Thymus (tissue), 11 donors: ENCODE measurements at regions not wholly inside any gene's neighbourhood (a gene's known extent, or its start where the extent isn't known, plus 50 kb on each side); places are given as distances from the start of the nearest gene placed in this dataset.

ENCODE experiments used
- DNase-seq, 9 donors: peaks; one replicate each; pipeline ENCODE4 v3.0.0-alpha.2; 2013; ENCODE audit warnings: low spot score in 9 of 9, low read depth in 6 of 9, missing footprints in 1 of 9
- H3K27ac ChIP-seq, 2 donors: one replicate each; pipeline ENCODE4 v1.5.1; 2013; ENCODE audit warnings: control low read depth in 1 of 2, low read depth in 1 of 2, low read length in 1 of 2, mild to moderate bottlenecking in 1 of 2, moderate library complexity in 1 of 2
- H3K27me3 ChIP-seq, 2 donors: one replicate each; pipeline ENCODE4 v1.5.1; 2013; ENCODE audit warnings: low read length in 1 of 2; ENCODE audit not compliant: control insufficient read depth in 2 of 2, insufficient read depth in 1 of 2
- H3K36me3 ChIP-seq, 2 donors: one replicate each; pipeline ENCODE4 v1.5.1; 2013; ENCODE audit warnings: low read length in 1 of 2, mild to moderate bottlenecking in 1 of 2, moderate library complexity in 1 of 2; ENCODE audit not compliant: control insufficient read depth in 2 of 2, insufficient read depth in 2 of 2
- H3K4me1 ChIP-seq, 2 donors: one replicate each; pipeline ENCODE4 v1.5.1; 2013; ENCODE audit warnings: low read length in 2 of 2; ENCODE audit not compliant: control insufficient read depth in 2 of 2, insufficient read depth in 2 of 2
- H3K4me3 ChIP-seq, 2 donors: one replicate each; pipeline ENCODE4 v1.5.1; 2013; ENCODE audit warnings: low read length in 2 of 2, control low read depth in 1 of 2, mild to moderate bottlenecking in 1 of 2
- H3K9me3 ChIP-seq, 2 donors: one replicate each; pipeline ENCODE4 v1.5.1; 2013; ENCODE audit warnings: low read length in 1 of 2, mild to moderate bottlenecking in 1 of 2; ENCODE audit not compliant: control insufficient read depth in 2 of 2, insufficient read depth in 1 of 2
- WGBS: extraction: QIAGEN DNeasy Blood & Tissue Kit; methylation state at CpG from one replicate; pipeline ENCODE4 v1.1.7; 2013; 5-methylcytosine and 5-hydroxymethylcytosine counted together
- donor health status: healthy.

- DNase-seq = no peak
- 95% methylated on average over 6 of the region's 6 CpGs for WGBS
These were observed 488.3 kb downstream of the SPRY1 start for GRCh38 chr4:123884922-123885321.

DNA sequence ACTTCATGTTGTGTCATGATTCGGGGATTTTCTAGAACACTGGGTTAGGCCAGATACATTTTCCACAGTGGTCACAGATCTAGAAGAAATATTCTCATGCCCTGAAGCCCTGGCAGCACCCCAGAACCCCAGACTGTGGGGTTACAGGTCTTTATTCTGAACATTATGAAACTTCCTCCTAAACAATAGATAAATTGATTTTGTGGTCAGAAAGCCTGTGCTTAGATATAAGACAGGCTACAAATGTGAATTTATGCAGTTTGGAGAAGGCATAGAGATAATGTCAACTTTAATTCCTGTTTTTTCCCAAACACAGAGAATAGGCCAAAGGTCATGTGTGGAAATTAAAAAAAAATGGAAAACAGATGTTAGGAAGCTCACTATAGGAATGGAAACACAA, 492.9 kb downstream of the SPRY1 start:
- H3K27ac ChIP-seq = no peak overlapping the region

More at GRCh38 chr4:123884922-123885321, 488.3 kb downstream of the SPRY1 start:
- Histone ChIP-seq H3K36me3 (no peaks in the 10 kb centered on the region), H3K27me3 (no peaks in the 10 kb centered on the region), H3K27ac (no peak overlapping the region), H3K9me3 (no peaks in the 10 kb centered on the region), H3K4me1 (no peaks in the 10 kb centered on the region), H3K4me3 (no peak overlapping the region)

DNA sequence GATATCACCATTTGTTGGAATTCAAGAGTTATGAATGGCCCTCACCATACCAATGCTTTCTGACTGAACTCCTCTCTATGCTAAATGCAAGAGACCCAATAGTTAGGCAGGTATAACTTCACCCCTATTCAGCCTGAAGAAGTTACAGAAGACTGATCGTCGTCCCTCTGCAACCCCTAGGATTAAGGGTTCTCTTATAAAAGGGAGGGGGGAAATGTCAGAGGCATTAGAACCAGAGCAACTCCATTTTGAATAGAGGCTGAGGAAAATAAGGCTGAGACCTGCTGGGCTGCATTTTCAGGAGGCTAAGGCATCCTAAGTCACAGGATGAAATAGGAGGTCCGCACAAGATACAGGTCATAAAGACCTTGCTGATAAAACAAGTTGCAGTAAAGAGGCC, 494.3 kb downstream of the SPRY1 start:
- no peaks in the 10 kb centered on the region for H3K9me3 ChIP-seq
- H3K4me1 ChIP-seq = no peaks in the 10 kb centered on the region
- WGBS = 96% methylated on average over 3 of the region's 3 CpGs
- no peaks in the 10 kb centered on the region for H3K27me3 ChIP-seq
- H3K4me3 ChIP-seq = no peak overlapping the region
- H3K36me3 ChIP-seq = no peaks in the 10 kb centered on the region
- no peak for DNase-seq
- H3K27ac ChIP-seq = no peak overlapping the region

More for the DNA sequence above, 492.9 kb downstream of the SPRY1 start:
- Histone ChIP-seq H3K9me3 (no peaks in the 10 kb centered on the region), H3K4me3 (no peak overlapping the region), H3K36me3 (no peaks in the 10 kb centered on the region), H3K27me3 (no peaks in the 10 kb centered on the region), H3K4me1 (no peaks in the 10 kb centered on the region)
- DNase-seq = no peak
- 93% methylated on average over 1 of the region's 1 CpG for WGBS

DNA sequence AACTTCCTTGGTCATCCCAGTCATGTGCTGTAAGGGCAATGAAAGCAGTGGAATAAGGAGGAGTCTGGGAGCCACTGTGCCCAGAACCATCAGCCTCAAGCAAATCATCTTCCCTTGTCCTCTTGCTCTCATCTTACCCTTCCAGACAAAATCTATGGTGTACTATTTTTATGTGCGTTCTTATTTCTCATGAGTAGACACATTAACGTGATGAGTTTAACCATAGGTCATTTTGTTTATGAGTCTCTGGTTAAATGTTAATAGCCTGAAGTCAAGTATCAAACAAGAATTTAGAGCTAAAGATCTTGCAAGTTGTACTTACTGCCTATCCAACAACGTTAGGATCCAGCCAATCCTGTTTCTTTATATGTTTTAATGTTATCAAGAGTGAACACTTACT, 495.3 kb downstream of the SPRY1 start:
- H3K27ac ChIP-seq = no peak overlapping the region
- H3K27me3 ChIP-seq = no peaks in the 10 kb centered on the region
- WGBS = 95% methylated on average over 3 of the region's 3 CpGs
- no peaks in the 10 kb centered on the region for H3K9me3 ChIP-seq
- H3K36me3 ChIP-seq = no peaks in the 10 kb centered on the region
- no peaks in the 10 kb centered on the region for H3K4me1 ChIP-seq
- no peak for DNase-seq
- H3K4me3 ChIP-seq = no peak overlapping the region

DNA sequence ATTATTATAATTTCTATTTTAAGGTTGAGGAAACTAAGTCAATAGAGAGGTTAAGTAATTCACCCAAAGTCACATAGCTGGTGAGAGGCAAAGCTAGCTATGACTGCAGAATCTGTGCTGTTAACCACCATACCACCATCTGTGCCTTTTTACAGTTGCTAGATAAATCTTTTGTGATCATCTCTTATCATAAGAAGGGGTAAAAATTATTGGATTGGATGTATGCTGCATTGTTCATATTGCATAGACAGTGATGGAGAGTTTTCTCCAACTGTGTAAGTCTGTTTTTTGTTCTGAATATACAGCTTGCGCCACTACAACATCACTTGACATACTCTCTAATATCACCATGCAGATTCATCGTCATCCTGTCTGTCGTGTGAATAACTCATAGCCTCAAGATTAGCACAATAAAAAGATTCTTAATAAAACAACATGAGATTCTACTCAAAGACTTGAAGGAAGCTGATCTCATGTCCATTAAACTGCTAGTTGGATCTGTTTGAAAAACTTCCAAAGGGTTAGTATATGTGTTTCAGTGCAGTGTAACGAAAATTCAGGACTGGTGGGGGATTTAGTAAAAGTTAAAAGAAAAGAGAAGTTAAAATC, 495.9 kb downstream of the SPRY1 start:
- Histone ChIP-seq H3K9me3 (no peaks in the 10 kb centered on the region), H3K27ac (no peak overlapping the region), H3K4me1 (no peaks in the 10 kb centered on the region), H3K4me3 (no peak overlapping the region), H3K36me3 (no peaks in the 10 kb centered on the region), H3K27me3 (no peaks in the 10 kb centered on the region)
- no peak for DNase-seq
- WGBS = 95% methylated on average over 4 of the region's 4 CpGs

- no peaks in the 10 kb centered on the region for H3K27me3 ChIP-seq
- no peak for DNase-seq
- H3K9me3 ChIP-seq = no peaks in the 10 kb centered on the region
- no peak overlapping the region for H3K4me3 ChIP-seq
- 88% methylated on average over 9 of the region's 9 CpGs for WGBS
- H3K27ac ChIP-seq = no peak overlapping the region
- no peaks in the 10 kb centered on the region for H3K4me1 ChIP-seq
- no peaks in the 10 kb centered on the region for H3K36me3 ChIP-seq
These were observed 496.7 kb downstream of the SPRY1 start for GRCh38 chr4:123893011-123893981.

DNA sequence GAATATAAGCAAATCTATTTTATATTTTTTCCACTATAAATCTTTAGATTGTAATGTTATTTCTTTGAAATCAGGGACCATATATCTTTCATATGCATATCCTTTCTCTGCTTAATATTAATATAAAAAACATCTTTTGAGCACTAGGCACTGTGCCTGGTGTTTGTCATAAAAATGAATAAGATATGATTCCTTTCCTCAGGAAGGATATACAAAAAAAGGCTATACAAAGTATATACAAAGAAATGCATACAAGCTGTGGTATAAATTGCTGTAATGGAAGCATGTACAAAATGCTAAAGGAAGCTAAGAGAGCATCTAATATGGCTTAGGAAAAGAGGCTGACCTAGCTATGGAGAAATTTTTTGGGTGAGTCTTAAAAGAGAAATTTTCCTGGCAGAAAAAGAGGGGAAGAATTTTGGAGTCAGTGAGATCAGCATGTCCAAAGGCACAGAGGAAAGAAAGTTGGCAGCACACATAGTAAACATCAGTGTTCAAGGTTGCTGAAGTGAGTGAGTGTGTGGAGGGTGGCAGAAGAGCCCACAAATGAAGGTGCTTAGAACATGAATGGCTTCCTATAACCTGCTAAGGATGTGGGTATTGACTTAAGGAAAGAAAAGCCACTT, 500.0 kb downstream of the SPRY1 start:
- no peaks in the 10 kb centered on the region for H3K9me3 ChIP-seq
- H3K36me3 ChIP-seq = no peaks in the 10 kb centered on the region
- DNase-seq = no peak
- H3K27me3 ChIP-seq = no peaks in the 10 kb centered on the region
- H3K27ac ChIP-seq = no peak overlapping the region
- H3K4me1 ChIP-seq = no peaks in the 10 kb centered on the region
- no peak overlapping the region for H3K4me3 ChIP-seq

DNA sequence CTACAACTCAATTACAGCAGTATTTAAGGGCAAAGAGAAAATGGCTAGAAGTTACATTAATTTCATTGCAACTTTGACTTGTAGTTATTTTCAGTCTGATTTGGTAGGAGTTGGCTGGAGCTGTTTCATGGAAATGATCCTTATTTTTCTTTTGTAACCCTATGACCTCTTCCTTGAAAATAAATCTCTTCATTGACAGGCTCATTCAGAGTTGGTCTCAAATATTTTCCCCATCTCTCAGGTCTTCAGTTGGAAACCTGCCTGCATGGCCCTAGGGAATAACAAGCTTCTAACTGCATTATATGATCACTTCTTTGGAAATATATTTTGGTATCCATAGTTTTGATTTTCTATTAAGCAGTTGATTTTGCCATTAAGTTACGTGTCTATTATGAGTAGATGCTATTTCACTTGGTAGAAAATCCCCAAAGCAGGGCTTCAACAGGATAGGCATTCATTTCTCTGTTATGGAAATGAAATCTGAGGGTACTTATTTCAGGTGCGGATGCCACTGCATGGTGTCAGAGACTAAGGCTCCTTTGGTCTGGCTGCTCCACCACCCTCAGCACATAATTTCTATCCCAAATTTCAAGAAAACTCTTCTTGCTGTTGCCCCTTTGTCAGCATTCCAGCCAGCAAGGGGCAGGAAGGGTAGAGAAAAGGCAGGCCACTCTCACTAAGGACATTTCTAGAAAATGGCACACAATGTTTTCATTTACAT, 502.5 kb downstream of the SPRY1 start:
- H3K4me1 ChIP-seq = no peaks in the 10 kb centered on the region
- H3K36me3 ChIP-seq = no peaks in the 10 kb centered on the region
- no peak overlapping the region for H3K27ac ChIP-seq
- no peaks in the 10 kb centered on the region for H3K9me3 ChIP-seq
- no peak overlapping the region for H3K4me3 ChIP-seq
- no peak for DNase-seq
- no peaks in the 10 kb centered on the region for H3K27me3 ChIP-seq
- 90% methylated on average over 2 of the region's 2 CpGs for WGBS
